Mammary epithelial cell (primary cell): ENCODE measurements at regions not wholly inside any gene's neighbourhood (a gene's known extent, or its start where the extent isn't known, plus 50 kb on each side); places are given as distances from the start of the nearest gene placed in this dataset.

Experiments
- EZH2 ChIP-seq: IDR thresholded peaks from 2 replicates; pipeline ENCODE4 v1.6.1; 2012; ENCODE audit warnings: low read length, inconsistent platforms, borderline replicate concordance
- TF ChIP-seq, protein P1 (sequence below), 2 donors: IDR thresholded peaks in 1 of 2; conservative IDR thresholded peaks in 1 of 2; 2 replicates each; pipeline ENCODE4 v1.5.1; 2011 to 2012; ENCODE audit warnings: inconsistent platforms in 2 of 2, low read length in 2 of 2, mild to moderate bottlenecking in 2 of 2, control low read depth in 1 of 2, low read depth in 1 of 2; ENCODE audit not compliant: insufficient read depth in 1 of 2; ENCODE audit errors: extremely low read depth in 1 of 2

DNA sequence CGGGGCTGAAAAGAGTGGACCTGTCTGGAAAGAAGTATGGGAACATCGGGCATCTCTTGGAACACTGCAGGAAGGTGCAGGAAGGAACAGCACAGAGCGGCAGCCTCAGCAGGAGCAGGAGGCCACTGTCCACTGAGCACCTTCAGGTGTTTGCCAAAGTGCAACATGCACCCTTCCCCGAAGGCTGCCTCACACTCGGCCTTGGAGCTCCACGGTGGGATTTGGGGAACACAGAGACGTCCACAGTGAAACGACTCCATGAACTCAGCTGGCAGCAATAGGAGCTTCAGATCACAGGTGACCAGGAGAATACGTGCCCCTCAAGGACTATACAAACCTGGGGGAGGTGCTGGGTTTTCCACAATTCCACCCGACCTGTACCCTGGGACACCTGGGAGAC lies 140.3 kb upstream of the RET start:
- TF ChIP-seq, protein P1, sequence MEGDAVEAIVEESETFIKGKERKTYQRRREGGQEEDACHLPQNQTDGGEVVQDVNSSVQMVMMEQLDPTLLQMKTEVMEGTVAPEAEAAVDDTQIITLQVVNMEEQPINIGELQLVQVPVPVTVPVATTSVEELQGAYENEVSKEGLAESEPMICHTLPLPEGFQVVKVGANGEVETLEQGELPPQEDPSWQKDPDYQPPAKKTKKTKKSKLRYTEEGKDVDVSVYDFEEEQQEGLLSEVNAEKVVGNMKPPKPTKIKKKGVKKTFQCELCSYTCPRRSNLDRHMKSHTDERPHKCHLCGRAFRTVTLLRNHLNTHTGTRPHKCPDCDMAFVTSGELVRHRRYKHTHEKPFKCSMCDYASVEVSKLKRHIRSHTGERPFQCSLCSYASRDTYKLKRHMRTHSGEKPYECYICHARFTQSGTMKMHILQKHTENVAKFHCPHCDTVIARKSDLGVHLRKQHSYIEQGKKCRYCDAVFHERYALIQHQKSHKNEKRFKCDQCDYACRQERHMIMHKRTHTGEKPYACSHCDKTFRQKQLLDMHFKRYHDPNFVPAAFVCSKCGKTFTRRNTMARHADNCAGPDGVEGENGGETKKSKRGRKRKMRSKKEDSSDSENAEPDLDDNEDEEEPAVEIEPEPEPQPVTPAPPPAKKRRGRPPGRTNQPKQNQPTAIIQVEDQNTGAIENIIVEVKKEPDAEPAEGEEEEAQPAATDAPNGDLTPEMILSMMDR (conservative IDR thresholded peaks at IDR 0.05 in 1 of 2, IDR thresholded peaks at IDR 0.05 in 1 of 2; ENCODE audit: extremely low read depth in 1 of 2, insufficient read depth in 1 of 2, low read depth in 1 of 2, low read length in 2 of 2): no peak
- no peak for TF ChIP-seq EZH2
